ENCODE measurements at regions not wholly inside any gene's neighbourhood (a gene's known extent, or its start where the extent isn't known, plus 50 kb on each side); places are given as distances from the start of the nearest gene placed in this dataset.

GRCh38 chr2:215693193-215693998 lies 257.5 kb upstream of the FN1 start (continued):
- no peak for TF ChIP-seq ZNF414 (CRISPR knock-in tag; IDR thresholded peaks at IDR 0.05)
- TF ChIP-seq FOSL1 (CRISPR knock-in tag; IDR thresholded peaks at IDR 0.05; ENCODE audit: borderline replicate concordance), result peak; percentile 86
- 0 out of 2 replicates have a peak, but pooled peaks have one; percentile 45 for TF ChIP-seq NR2F2 (IDR thresholded peaks at IDR 0.05; ENCODE audit: borderline replicate concordance, low read depth)
- TF ChIP-seq ZBTB8A (CRISPR knock-in tag; IDR thresholded peaks at IDR 0.05; ENCODE audit: borderline replicate concordance, low read depth), result no peak
- no peak for TF ChIP-seq RNF219 (CRISPR knock-in tag; IDR thresholded peaks at IDR 0.05)
- no peak for TF ChIP-seq ZNF703 (CRISPR knock-in tag; IDR thresholded peaks at IDR 0.05; ENCODE audit: borderline replicate concordance)
- TF ChIP-seq CREB1 (IDR thresholded peaks at IDR 0.05), result no peak
- peak; percentile 55; the same call in 1 of the 2 replicates for TF ChIP-seq CREB1 (CRISPR knock-in tag; IDR thresholded peaks at IDR 0.05)
- peak; percentile 36; the same call in 1 of the 2 replicates for TF ChIP-seq TFE3 (CRISPR knock-in tag; IDR thresholded peaks at IDR 0.05)
- TF ChIP-seq ZSCAN31 (CRISPR knock-in tag; IDR thresholded peaks at IDR 0.05; ENCODE audit: low read depth), result 0 out of 2 replicates have a peak, but pooled peaks have one; percentile 59
- peak; percentile 54; the same call in 1 of the 2 replicates for TF ChIP-seq MIXL1 (CRISPR knock-in tag; IDR thresholded peaks at IDR 0.05)
- TF ChIP-seq THRA (CRISPR knock-in tag; IDR thresholded peaks at IDR 0.05; ENCODE audit: borderline replicate concordance), result 0 out of 2 replicates have a peak, but pooled peaks have one; percentile 21
- TF ChIP-seq ZNF235 (CRISPR knock-in tag; IDR thresholded peaks at IDR 0.05; ENCODE audit: borderline replicate concordance), result no peak
- TF ChIP-seq AHDC1 (CRISPR knock-in tag; IDR thresholded peaks at IDR 0.05; ENCODE audit: borderline replicate concordance), result peak; percentile 79; the same call in 1 of the 2 replicates
- 0 out of 2 replicates have a peak, but pooled peaks have one; percentile 35 for TF ChIP-seq ZNF234 (CRISPR knock-in tag; conservative IDR thresholded peaks at IDR 0.05)
- no peak for TF ChIP-seq ZC3H4 (CRISPR knock-in tag; IDR thresholded peaks at IDR 0.05; ENCODE audit: borderline replicate concordance)
- TF ChIP-seq ZNF382 (CRISPR knock-in tag; IDR thresholded peaks at IDR 0.05; ENCODE audit: borderline replicate concordance), result no peak

Measured in HepG2 (cell line).